CD14-positive monocyte (primary cell): ENCODE measurements at regions not wholly inside any gene's neighbourhood (a gene's known extent, or its start where the extent isn't known, plus 50 kb on each side); places are given as distances from the start of the nearest gene placed in this dataset.
"Not testable (repeated sequence)": the region's sequence is repeated elsewhere in the genome, so short reads cannot be mapped to it uniquely, and the experiment has no call there.

Experiments
- DNase-seq, 3 donors: peaks; one replicate each; pipeline ENCODE4 v3.0.0-alpha.2; 2011 to 2022
- H2AFZ ChIP-seq: 2 replicates; pipeline ENCODE4 v1.6.0; 2012; ENCODE audit warnings: mild to moderate bottlenecking, low read depth, low read length, inconsistent platforms; ENCODE audit not compliant: insufficient read depth, poor library complexity, severe bottlenecking
- H3K27ac ChIP-seq, 2 donors: 1 replicate in 1 of 2; 2 replicates in 1 of 2; pipeline ENCODE4 v1.5.1; 2012 to 2013; ENCODE audit warnings: low read length in 2 of 2, control low read depth in 1 of 2, inconsistent platforms in 1 of 2, low read depth in 1 of 2, mild to moderate bottlenecking in 1 of 2
- H3K27me3 ChIP-seq, 2 donors: one replicate each; pipeline versions ENCODE4 v1.6.0 to v1.6.1; 2011 to 2013; ENCODE audit warnings: low read length in 2 of 2; ENCODE audit not compliant: control insufficient read depth in 2 of 2, insufficient read depth in 2 of 2
- H3K36me3 ChIP-seq, 2 donors: replicated peaks in 1 of 2; 1 replicate in 1 of 2; 2 replicates in 1 of 2; pipeline versions ENCODE4 v1.5.1 to v1.6.1; 2012 to 2013; ENCODE audit warnings: low read length in 2 of 2, control low read depth in 1 of 2, inconsistent platforms in 1 of 2, mild to moderate bottlenecking in 1 of 2; ENCODE audit not compliant: insufficient read depth in 2 of 2, control insufficient read depth in 1 of 2
- H3K4me1 ChIP-seq, 2 donors: 1 replicate in 1 of 2; 2 replicates in 1 of 2; pipeline versions ENCODE4 v1.5.1 to v1.6.1; 2012 to 2013; ENCODE audit warnings: low read length in 2 of 2, control low read depth in 1 of 2, inconsistent platforms in 1 of 2, mild to moderate bottlenecking in 1 of 2, moderate library complexity in 1 of 2; ENCODE audit not compliant: insufficient read depth in 2 of 2, control insufficient read depth in 1 of 2
- H3K4me2 ChIP-seq: replicated peaks from 2 replicates; pipeline ENCODE3; 2012; ENCODE audit warnings: low read length, moderate library complexity, mild to moderate bottlenecking; ENCODE audit not compliant: poor library complexity, severe bottlenecking; ENCODE audit errors: extremely low read depth
- H3K4me3 ChIP-seq, 3 experiments: fragments of 200-600 bp in 1 of 3; sonication (generic) in 1 of 3; replicated peaks in 1 of 3; 1 replicate in 2 of 3; 2 replicates in 1 of 3; pipeline ENCODE4 v1.5.1; 2011 to 2013; ENCODE audit warnings: low read length in 3 of 3, mild to moderate bottlenecking in 3 of 3, control low read depth in 2 of 3, low read depth in 2 of 3, inconsistent platforms in 1 of 3, moderate library complexity in 1 of 3
- H3K79me2 ChIP-seq: 2 replicates; pipeline ENCODE4 v1.6.0; 2012; ENCODE audit warnings: mild to moderate bottlenecking, control low read depth, inconsistent platforms, low read length, moderate library complexity; ENCODE audit not compliant: insufficient read depth
- H3K9ac ChIP-seq: 2 replicates; pipeline ENCODE4 v1.6.0; 2017; ENCODE audit warnings: low read length, mild to moderate bottlenecking; ENCODE audit not compliant: insufficient read depth, poor library complexity, severe bottlenecking
- H3K9me3 ChIP-seq, 2 donors: replicated peaks in 1 of 2; 1 replicate in 1 of 2; 2 replicates in 1 of 2; pipeline versions ENCODE4 v1.5.1 to v1.6.1; 2012 to 2013; ENCODE audit warnings: low read length in 2 of 2, control low read depth in 1 of 2; ENCODE audit not compliant: control insufficient read depth in 1 of 2, insufficient read depth in 1 of 2
- H4K20me1 ChIP-seq: 2 replicates; pipeline ENCODE4 v1.6.0; 2012; ENCODE audit warnings: mild to moderate bottlenecking, low read length, control low read depth, moderate library complexity; ENCODE audit not compliant: insufficient read depth
- H3K27ac Mint-ChIP-seq, 7 donors: one replicate each; pipeline ENCODE4 v1.8.0; 2020; ENCODE audit warnings: mild to moderate bottlenecking in 7 of 7, mixed read lengths in 7 of 7, moderate library complexity in 6 of 7, inconsistent platforms in 2 of 7
- H3K27me3 Mint-ChIP-seq, 3 donors: one replicate each; pipeline ENCODE4 v1.8.0; 2021 to 2022; ENCODE audit warnings: low read depth in 3 of 3, mild to moderate bottlenecking in 3 of 3, mixed read lengths in 3 of 3, moderate library complexity in 3 of 3, inconsistent platforms in 1 of 3
- H3K36me3 Mint-ChIP-seq, 2 donors: one replicate each; pipeline ENCODE4 v1.8.0; 2020; ENCODE audit warnings: mixed read lengths in 2 of 2, inconsistent platforms in 1 of 2, mild to moderate bottlenecking in 1 of 2
- H3K4me1 Mint-ChIP-seq: one replicate; pipeline ENCODE4 v1.8.0; 2020; ENCODE audit warnings: mild to moderate bottlenecking, mixed read lengths
- H3K4me3 Mint-ChIP-seq, 2 donors: one replicate each; pipeline ENCODE4 v1.8.0; 2020; ENCODE audit warnings: mild to moderate bottlenecking in 2 of 2, mixed read lengths in 2 of 2, moderate library complexity in 1 of 2
- H3K9me3 Mint-ChIP-seq, 7 donors: one replicate each; pipeline ENCODE4 v1.8.0; 2020 to 2022; ENCODE audit warnings: mixed read lengths in 7 of 7, mild to moderate bottlenecking in 6 of 7, moderate library complexity in 6 of 7, inconsistent platforms in 2 of 7
- WGBS: methylation state at CpG from one replicate; pipeline ENCODE4 v1.1.5; 2013; ENCODE audit warnings: missing lambda C conversion rate; ENCODE audit not compliant: insufficient coverage; 5-methylcytosine and 5-hydroxymethylcytosine counted together
- intact Hi-C, 2 donors: fragments of 100-400 bp; cut with micrococcal nuclease; formaldehyde crosslinking; loops; one replicate each; pipeline versions ENCODE4 v1.15.0 to v1.15.1; 2023
- TF ChIP-seq, protein P1 (sequence below): fragments of 200-600 bp; IDR thresholded peaks from one replicate; pipeline ENCODE4 v1.8.0; 2022; ENCODE audit warnings: antibody characterized with exemption, mild to moderate bottlenecking

DNA sequence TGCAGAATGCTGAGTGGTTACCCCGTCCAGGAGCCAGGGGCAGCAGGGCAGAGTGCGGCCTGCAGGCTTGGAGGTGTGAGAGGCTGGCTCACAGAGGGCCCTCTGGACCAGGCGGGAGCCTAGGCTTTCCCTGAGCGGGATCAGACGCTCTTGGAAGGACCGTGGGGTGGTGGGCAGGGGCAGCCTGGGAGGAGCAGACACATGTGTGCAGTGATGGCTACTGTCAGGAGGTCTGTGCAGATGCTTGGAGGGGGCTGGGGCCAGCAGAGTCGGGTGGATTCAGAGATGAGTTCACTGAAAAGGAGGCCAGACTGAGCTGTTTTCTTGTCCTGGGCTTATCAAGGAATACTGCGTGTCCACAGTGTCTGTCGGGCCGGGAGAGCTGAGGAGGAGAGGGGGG is 204.5 kb downstream of the CCT8L2 start:
- H3K4me1 ChIP-seq, H3K4me3 ChIP-seq, H3K4me1 Mint-ChIP-seq, intact Hi-C loops, H3K36me3 Mint-ChIP-seq, H3K4me2 ChIP-seq, H3K27ac Mint-ChIP-seq, H3K79me2 ChIP-seq, H4K20me1 ChIP-seq, H3K9ac ChIP-seq, H3K36me3 ChIP-seq, H3K27ac ChIP-seq, DNase-seq, H2AFZ ChIP-seq: not testable (repeated sequence)
- peaks cover 0 to 20% of the 10 kb centered on the region in 2 donors for H3K9me3 ChIP-seq
- peaks cover 15 to 43% (median 30%) of the 10 kb centered on the region in 7 donors for H3K9me3 Mint-ChIP-seq
- 88% methylated on average over 8 of the region's 10 CpGs for WGBS
- peaks cover 3 to 24% of the 10 kb centered on the region in 2 donors for H3K27me3 ChIP-seq
- H3K27me3 Mint-ChIP-seq = peaks cover 20 to 33% (median 25%) of the 10 kb centered on the region in 3 donors
- peak overlapping the region in 1 of 2 donors; percentile 59 for H3K4me3 Mint-ChIP-seq

DNA sequence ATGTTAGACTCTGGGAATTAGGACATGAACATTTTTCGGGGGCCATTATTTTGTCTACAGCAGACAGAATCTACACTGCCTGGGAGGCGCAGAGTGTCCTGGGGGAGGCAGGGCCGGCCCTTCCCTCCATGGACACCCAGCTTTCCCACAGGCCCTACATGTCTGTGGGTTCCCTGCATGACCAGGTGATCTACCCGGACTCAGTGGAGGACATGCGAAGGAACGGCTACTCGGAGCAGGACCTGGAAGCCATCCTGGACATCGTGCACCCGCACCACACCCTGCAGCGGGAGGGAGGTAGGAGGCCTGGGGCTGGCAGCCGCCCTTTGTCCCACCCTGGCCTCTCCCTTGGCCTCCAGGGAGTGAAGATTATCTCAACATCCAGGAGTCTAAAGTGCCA is 205.1 kb downstream of the CCT8L2 start:
- H3K9ac ChIP-seq, intact Hi-C loops, H4K20me1 ChIP-seq, H3K27ac ChIP-seq, H3K79me2 ChIP-seq, H3K4me1 Mint-ChIP-seq, H3K36me3 Mint-ChIP-seq, H2AFZ ChIP-seq, H3K4me3 ChIP-seq, H3K4me1 ChIP-seq, DNase-seq, H3K4me2 ChIP-seq, H3K36me3 ChIP-seq, H3K27ac Mint-ChIP-seq: not testable (repeated sequence)
- H3K27me3 ChIP-seq = peaks cover 3 to 24% of the 10 kb centered on the region in 2 donors
- Mint-ChIP-seq H3K27me3 (peaks cover 20 to 33% (median 25%) of the 10 kb centered on the region in 3 donors), H3K4me3 (peak overlapping the region in 1 of 2 donors; percentile 71), H3K9me3 (peaks cover 15 to 42% (median 30%) of the 10 kb centered on the region in 7 donors)
- peaks cover 0 to 20% of the 10 kb centered on the region in 2 donors for H3K9me3 ChIP-seq
- 94% methylated on average over 5 of the region's 11 CpGs for WGBS

DNA sequence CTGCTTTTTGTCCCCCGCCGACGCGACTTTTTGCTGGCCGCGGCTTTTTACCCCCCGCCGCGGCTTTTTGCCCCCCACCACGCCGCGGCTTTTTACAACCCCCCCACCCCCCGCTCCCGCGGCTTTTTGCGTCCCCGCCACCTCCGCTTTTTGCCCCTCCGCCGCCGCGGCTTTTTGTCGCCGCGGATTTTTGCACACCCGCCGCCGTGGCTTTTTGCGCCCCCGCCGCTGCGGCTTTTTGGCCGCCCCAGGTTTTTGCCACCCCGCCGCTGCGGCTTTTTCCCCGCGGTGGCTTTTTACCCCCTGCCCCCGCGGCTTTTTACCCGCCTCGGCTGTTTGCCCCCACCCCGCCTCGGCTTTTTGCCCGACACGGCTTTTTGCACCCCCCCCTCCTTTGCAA is 205.5 kb downstream of the CCT8L2 start:
- no peak for DNase-seq
- TF ChIP-seq, protein P1, sequence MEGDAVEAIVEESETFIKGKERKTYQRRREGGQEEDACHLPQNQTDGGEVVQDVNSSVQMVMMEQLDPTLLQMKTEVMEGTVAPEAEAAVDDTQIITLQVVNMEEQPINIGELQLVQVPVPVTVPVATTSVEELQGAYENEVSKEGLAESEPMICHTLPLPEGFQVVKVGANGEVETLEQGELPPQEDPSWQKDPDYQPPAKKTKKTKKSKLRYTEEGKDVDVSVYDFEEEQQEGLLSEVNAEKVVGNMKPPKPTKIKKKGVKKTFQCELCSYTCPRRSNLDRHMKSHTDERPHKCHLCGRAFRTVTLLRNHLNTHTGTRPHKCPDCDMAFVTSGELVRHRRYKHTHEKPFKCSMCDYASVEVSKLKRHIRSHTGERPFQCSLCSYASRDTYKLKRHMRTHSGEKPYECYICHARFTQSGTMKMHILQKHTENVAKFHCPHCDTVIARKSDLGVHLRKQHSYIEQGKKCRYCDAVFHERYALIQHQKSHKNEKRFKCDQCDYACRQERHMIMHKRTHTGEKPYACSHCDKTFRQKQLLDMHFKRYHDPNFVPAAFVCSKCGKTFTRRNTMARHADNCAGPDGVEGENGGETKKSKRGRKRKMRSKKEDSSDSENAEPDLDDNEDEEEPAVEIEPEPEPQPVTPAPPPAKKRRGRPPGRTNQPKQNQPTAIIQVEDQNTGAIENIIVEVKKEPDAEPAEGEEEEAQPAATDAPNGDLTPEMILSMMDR = no peak
- Histone ChIP-seq H3K9me3 (peaks cover 0 to 19% of the 10 kb centered on the region in 2 donors), H3K4me3 (no peak overlapping the region), H3K9ac (no peak overlapping the region), H3K79me2 (no peaks in the 10 kb centered on the region), H3K4me1 (no peaks in the 10 kb centered on the region), H3K27ac (no peak overlapping the region), H3K27me3 (peaks cover 3 to 24% of the 10 kb centered on the region in 2 donors), H4K20me1 (no peaks in the 10 kb centered on the region), H2AFZ (no peak overlapping the region), H3K36me3 (no peaks in the 10 kb centered on the region), H3K4me2 (no peak overlapping the region)
- peaks cover 0 to 3% of the 10 kb centered on the region in 2 donors for H3K36me3 Mint-ChIP-seq
- H3K27ac Mint-ChIP-seq = no peak overlapping the region
- peaks cover 20 to 33% (median 25%) of the 10 kb centered on the region in 3 donors for H3K27me3 Mint-ChIP-seq
- H3K9me3 Mint-ChIP-seq = peaks cover 11 to 38% (median 30%) of the 10 kb centered on the region in 7 donors
- WGBS = 9% methylated on average over 22 of the region's 46 CpGs
- no peak overlapping the region for H3K4me3 Mint-ChIP-seq
- intact Hi-C loops = no loop called here
- H3K4me1 Mint-ChIP-seq = no peaks in the 10 kb centered on the region

DNA sequence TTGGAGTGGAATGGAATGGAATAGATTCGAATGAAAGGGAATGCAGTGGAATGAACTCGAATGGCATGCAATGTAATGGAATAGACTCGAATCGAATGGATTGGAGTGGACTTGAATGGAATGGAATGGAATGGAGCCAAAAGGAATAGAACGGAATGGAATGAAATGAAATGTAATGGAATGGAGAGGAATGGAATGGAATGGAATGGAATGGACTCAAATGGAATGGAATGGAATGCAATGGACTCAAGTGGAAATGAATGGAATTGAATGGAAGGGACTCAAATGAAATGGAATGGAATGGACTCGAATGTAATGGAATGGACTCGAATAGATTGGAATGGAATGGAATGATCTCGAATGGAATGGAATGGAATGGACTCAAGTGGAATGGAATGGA is 231.3 kb downstream of the CCT8L2 start:
- H3K4me3 ChIP-seq, H3K9ac ChIP-seq, DNase-seq, H3K27me3 Mint-ChIP-seq, H3K4me1 ChIP-seq, H3K4me2 ChIP-seq, H3K4me3 Mint-ChIP-seq, H3K9me3 ChIP-seq, H3K36me3 ChIP-seq, H4K20me1 ChIP-seq, H3K79me2 ChIP-seq, H3K4me1 Mint-ChIP-seq, intact Hi-C loops, H3K36me3 Mint-ChIP-seq, H3K9me3 Mint-ChIP-seq, H3K27me3 ChIP-seq, H3K27ac ChIP-seq, H2AFZ ChIP-seq, H3K27ac Mint-ChIP-seq: not testable (repeated sequence)
- no CpG with 5 or more reads among the region's 8 CpGs for WGBS
